Inferior parietal cortex (tissue), 1 donor: ENCODE measurements at regions not wholly inside any gene's neighbourhood (a gene's known extent, or its start where the extent isn't known, plus 50 kb on each side); places are given as distances from the start of the nearest gene placed in this dataset.

Experiments
- DNase-seq: peaks from one replicate; pipeline ENCODE4 v3.0.0-alpha.2; 2016; ENCODE audit errors: extremely low spot score

DNA sequence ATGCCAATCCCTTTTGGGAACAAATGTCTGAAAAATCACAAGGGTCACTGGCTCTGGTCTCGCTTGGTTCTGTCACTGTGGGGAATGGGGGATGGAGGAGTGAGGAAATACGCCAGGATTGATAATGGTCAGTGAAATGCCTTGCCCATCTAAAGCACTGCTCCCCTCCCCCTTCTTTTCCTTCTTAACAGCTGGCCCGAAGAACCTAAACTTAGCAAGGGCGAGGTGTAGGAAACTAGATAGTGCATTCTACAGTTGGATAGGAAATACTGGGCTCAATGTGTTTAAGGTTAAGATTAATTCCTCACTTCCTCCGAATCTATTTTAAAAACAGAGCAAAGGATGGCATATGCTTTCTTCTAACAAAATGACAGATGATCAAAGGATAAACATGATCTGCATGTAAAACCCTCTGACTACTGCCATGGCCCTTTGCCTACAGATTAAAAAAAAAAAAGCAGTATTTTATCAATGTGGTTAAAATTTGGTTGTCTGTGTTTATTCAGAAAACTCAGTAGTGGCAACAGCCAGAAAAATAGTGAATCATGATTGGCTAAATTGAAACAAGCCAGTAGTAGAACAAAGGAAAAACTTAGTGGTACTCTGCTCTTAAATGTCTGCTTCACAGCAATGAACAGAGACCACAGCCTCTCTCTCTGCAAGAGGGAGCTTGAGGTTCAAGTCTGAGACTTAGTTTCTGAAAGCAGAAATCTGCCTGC is 86.1 kb upstream of the VAV3 start:
- no peak for DNase-seq

GRCh38 chr1:108050158-108050557 is 85.2 kb upstream of the VAV3 start:
- no peak for DNase-seq

- peak; percentile 34 for DNase-seq
These were observed 84.3 kb upstream of the VAV3 start for GRCh38 chr1:108049178-108049819.

GRCh38 chr1:108048301-108049177 is 83.6 kb upstream of the VAV3 start:
- no peak for DNase-seq

DNA sequence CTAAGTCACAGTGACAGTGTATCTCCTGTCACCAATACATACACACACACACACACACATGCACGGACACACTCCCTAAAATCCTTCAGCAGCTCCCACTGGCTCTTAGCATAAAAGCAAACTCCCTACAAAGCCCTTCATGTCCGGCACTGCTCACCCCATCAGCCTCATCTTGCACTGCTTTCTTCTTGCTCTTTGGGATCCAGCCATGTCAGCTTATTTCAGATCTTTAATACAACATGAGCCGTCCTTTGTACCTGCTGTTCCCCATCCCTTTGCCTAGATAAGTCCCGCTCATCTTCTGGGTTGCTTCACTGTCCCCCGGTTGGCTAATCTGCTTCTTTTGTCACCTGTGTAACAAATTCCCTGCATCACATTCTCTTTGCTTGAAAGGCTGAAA is 82.1 kb upstream of the VAV3 start:
- DNase-seq = no peak

DNA sequence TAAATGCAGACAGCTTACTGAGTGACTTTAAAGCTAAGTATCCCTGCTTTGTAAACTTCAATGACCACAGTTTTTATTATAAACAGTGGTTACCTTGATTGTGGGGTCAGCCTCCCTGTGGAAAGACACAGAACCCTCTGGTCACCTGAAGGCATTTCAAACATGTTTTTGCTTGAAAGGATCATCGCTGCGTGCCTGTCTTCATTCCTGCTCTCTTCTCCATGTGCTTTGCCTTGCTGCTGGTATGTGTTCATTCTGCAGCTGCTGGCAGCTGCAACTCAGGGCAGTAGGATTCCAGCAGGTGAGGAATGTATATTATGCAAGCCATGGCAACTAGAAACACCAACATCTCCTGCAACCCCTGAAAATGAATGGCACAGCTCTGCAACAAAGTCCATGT is 81.0 kb upstream of the VAV3 start:
- no peak for DNase-seq

- DNase-seq = no peak
These were observed 80.5 kb upstream of the VAV3 start for GRCh38 chr1:108045460-108045859.

DNA sequence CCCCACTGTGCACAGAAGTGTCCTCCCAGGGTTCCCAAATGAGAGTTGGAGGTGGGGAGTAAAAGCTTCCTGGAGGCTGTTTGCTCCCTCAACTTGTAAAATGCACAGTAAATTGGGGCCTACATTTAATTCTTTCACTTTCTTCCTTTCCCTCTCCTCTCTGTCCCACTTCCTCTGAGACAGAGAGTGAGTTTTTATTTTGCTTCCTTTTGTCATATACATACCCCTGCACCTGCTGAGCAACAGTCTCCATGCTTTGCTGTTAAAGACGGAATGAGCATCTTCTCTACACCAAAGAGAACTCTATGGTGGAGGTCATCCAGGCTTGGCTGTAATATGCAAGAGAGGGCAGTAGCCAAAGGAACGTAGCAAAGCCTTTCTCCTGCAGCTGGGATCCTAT is 79.3 kb upstream of the VAV3 start:
- no peak for DNase-seq

GRCh38 chr1:108043707-108044106 is 78.7 kb upstream of the VAV3 start:
- DNase-seq = no peak

GRCh38 chr1:108042610-108043009 is 77.6 kb upstream of the VAV3 start:
- DNase-seq = no peak

GRCh38 chr1:108041360-108042142 is 76.6 kb upstream of the VAV3 start:
- no peak for DNase-seq

- DNase-seq = no peak
These were observed 73.8 kb upstream of the VAV3 start for GRCh38 chr1:108038653-108039236.

- DNase-seq = no peak
These were observed 72.0 kb upstream of the VAV3 start for GRCh38 chr1:108036796-108037562.

DNA sequence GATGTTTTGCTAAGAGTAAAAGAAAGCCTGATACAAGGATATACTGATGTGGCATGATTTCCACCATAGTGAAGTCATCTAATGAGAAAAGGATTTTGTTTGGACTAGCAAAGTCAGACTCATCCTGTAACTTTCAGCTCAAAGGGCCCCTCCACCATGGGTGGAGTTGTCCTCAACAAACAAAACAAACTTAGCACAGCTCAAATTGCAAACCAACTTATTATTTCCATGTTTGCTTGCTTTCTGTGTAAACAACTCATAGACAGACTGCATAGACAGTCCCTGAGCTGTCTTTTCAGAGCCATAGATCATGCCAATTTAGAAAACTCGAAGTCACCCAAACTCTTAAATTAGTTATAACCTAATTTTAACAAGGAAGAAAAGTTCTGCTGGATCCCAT is 69.4 kb upstream of the VAV3 start:
- DNase-seq = no peak

DNA sequence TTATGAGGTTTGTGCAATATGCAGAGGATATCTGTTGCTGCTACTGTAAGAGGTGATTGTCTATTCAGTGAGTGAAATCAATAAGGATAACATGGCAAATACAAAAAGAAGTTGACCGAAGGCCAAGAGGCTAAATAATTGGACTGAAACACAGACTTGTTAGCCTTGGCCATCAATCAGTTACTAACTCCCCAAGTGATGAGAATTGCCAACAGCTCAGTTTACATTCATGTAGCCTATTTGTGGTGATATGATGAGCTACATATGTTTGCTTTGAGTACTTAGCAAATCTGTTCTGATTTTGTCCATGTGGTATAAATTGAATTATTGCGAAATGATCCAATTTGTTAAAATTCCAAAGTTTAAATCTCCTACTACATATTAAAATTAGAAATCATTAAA is 68.6 kb upstream of the VAV3 start:
- no peak for DNase-seq

GRCh38 chr1:108028841-108029388 is 63.9 kb upstream of the VAV3 start:
- no peak for DNase-seq

- DNase-seq = no peak
These were observed 62.4 kb upstream of the VAV3 start for GRCh38 chr1:108027389-108027788.

GRCh38 chr1:108017698-108018097 is 52.7 kb upstream of the VAV3 start:
- no peak for DNase-seq

- peak; percentile 58 for DNase-seq
These were observed 51.5 kb upstream of the VAV3 start for GRCh38 chr1:108016451-108016920.
